DMS53 treated with DMSO at 0.1 percent for 48 hours (cell line): ENCODE measurements at regions not wholly inside any gene's neighbourhood (a gene's known extent, or its start where the extent isn't known, plus 50 kb on each side); places are given as distances from the start of the nearest gene placed in this dataset.
A peak's percentile ranks its signal among the peaks of the same experiment; 100 is the strongest.
"Not testable (repeated sequence)": the region's sequence is repeated elsewhere in the genome, so short reads cannot be mapped to it uniquely, and the experiment has no call there.

Experiments used
- DNase-seq: peaks from one replicate; lab custom pipeline; 2025; ENCODE audit not compliant: unreplicated experiment; lab: John Stamatoyannopoulos, UW

- DNase-seq, result no peak
Observed at GRCh38 chr18:43341014-43341413, 63.7 kb upstream of the SYT4 start.

- no peak for DNase-seq
Observed at GRCh38 chr18:43350176-43350575, 72.9 kb upstream of the SYT4 start.

GRCh38 chr18:43364535-43364934, 87.2 kb upstream of the SYT4 start:
- DNase-seq, result no peak

GRCh38 chr18:43367895-43368294, 90.6 kb upstream of the SYT4 start:
- DNase-seq, result no peak

DNA sequence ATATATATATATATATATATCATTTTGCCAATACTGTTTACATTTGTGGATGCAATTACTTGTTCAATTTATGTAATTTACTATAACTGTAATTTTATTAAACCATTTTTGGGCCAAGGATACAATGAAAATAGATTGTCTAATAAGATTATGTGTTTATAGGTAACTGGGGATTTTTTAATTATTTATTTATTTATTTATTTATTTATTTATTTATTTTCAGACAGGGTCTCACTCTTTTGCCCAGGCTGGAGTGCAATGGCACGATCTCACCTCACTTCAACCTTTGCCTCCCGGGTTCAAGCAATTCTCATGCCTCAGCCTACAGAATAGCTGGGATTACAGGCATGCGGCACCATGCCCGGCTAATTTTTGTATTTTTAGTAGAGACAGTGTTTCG, 92.0 kb upstream of the SYT4 start:
- not testable (repeated sequence) for DNase-seq

- no peak for DNase-seq
Observed at GRCh38 chr18:43372773-43373172, 95.5 kb upstream of the SYT4 start.

GRCh38 chr18:43380104-43380672, 102.9 kb upstream of the SYT4 start:
- DNase-seq, result no peak

DNA sequence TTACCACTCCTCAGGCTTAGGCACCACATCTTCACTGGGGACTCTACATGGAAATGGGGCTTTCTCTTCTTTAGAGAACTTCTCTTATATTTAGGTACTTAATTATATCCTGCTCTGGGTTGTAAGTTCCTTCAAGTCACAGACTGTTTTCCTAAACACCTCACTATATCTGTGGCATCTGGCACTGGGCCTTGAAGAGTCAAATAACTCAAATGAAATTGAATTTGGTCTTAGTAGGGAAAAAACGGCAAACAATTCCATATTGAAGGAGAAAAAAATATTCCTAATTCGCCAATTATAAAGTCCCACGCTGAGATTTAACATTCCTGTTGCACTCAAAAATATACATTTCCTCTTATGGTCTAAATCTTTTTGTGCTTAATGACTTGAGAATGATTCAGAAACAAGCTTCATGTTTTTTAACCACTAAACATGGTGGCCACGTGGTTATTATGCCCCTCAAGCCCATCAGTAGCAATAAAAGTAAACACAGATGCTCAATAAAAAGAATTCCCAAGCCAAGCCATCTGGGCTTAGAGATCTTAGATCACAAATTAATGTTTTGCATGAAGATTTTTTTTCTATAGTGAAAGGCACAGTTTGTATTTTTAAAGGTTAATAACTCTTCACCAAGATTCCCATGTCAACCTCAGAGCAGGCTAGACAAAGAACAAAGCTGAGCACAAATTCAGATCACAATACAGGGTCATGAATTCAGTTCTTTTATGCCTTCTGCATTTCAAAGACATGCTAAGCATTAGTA, 105.5 kb upstream of the SYT4 start:
- DNase-seq, result no peak

DNA sequence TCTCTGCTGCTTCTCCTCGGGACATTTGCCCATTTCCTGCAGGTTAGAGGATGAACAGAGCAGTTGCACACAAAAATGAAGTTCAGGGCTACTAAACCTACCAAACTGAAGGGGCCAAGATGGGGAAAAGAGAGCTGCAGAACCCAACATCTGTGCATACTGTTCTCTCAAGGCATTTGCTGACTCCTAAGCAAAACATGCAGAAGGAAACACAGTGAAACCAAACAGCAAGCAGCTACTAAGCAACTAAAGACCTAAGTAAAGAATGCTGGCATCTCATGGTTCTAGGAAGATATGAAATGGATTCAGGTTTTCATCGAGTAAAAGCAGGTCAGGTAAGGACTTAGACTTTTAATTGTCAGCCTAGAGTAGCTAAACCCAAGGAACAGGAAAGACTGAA, 111.9 kb upstream of the SYT4 start:
- DNase-seq, result no peak

- no peak for DNase-seq
Observed at GRCh38 chr18:43392168-43392567, 114.9 kb upstream of the SYT4 start.

DNA sequence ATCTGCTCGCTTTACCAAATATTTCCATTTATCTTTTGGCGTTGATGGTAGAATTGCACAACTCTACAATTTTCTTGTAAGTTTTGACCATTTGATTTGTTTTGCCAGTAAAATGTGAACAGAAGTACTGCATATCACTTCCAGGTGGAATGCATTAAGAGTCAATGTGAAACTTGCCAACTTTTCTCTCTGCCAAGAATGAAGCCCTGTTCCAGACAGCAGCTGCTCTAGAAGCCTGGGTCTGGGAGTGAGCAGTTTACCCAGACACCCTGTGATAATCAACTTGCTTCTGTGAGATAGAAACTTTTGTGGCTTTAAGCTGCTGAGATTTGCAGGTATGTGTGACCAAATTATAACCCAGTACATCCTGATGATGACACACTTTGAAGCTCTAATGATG, 115.9 kb upstream of the SYT4 start:
- DNase-seq, result no peak

GRCh38 chr18:43396266-43396665, 119.0 kb upstream of the SYT4 start:
- peak; percentile 41 for DNase-seq

GRCh38 chr18:43398601-43399000, 121.3 kb upstream of the SYT4 start:
- DNase-seq, result no peak

DNA sequence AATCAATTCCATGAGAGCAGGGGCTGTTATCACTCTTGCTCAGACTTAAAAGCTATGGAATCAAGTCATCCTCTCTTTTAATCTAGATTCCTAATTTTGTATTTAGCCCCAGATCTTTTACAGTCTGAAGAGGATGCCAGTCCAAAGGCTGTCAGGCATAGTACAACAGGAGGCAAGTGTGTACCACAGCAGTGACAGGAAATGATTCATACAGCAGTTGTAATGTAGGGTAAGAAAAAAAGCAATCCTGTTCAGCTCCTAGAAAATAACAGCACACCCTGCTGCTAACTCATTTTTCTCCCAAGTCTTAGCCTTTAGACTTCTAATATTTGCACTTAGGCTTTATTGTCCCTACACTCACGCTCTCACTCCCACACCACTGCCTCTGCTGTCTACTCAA, 127.8 kb upstream of the SYT4 start:
- peak; percentile 71 for DNase-seq

DNA sequence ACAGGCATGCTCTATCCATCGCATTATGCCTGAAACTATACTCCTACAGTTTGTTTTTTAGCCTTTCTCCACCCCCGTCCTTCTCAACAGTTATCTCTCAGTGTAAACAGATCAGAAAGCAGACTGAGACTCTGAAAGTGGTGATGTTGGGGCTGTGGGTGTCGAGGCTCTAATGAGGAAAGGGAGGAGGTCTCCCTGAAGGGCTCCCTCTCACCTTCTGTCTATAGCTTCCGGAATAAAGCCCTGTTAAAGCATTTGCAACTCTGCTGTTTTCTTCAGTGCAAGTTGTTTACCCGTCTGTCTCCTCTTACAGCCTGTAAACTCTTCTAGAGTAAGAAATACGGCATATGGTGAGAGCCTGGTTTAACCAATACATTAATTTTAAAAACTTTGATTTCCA, 136.7 kb upstream of the SYT4 start:
- no peak for DNase-seq

DNA sequence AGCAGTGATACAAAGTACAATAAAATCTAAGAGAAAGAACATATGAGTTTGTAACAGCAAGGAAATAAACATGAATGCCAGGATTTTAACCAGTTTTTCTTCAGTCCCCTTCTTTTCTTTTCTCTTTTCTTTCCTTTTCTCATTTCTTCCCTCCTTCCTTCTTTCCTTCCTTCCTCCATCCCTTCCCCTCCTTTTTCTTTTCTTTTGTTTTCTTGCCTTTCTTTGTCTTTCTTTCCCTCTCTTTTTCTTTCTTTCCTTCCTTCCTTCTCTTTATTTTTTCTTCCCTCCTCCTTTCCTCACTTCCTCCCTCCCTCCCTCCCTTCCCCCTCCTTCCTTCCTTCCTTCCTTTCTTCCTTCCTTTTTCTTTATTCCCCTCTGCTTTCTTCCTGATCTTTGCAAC, 142.8 kb upstream of the SYT4 start:
- DNase-seq, result no peak

GRCh38 chr18:43420950-43421349, 143.7 kb upstream of the SYT4 start:
- no peak for DNase-seq

- DNase-seq, result peak; percentile 63
Observed at GRCh38 chr18:43422518-43422917, 145.2 kb upstream of the SYT4 start.

DNA sequence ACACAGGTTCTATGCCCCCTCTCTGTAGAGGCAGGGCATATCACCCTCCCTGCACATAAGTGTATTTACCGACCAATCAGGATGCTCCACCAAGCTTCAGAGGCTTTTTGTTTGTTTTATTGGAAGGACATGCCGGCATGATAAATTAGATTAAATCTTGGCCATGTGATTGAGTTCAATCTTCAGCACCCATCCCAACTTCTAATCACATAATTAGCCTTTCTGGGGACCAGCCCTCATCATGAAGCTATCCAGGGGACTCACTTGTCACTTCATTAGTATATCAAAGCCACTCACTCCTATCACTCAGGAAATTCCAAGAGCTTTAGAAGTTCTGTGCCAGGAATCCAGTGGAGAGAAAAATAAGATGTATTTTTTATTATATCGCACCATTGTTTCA, 158.6 kb upstream of the SYT4 start:
- no peak for DNase-seq

- no peak for DNase-seq
Observed at GRCh38 chr18:43442131-43442530, 164.8 kb upstream of the SYT4 start.

DNA sequence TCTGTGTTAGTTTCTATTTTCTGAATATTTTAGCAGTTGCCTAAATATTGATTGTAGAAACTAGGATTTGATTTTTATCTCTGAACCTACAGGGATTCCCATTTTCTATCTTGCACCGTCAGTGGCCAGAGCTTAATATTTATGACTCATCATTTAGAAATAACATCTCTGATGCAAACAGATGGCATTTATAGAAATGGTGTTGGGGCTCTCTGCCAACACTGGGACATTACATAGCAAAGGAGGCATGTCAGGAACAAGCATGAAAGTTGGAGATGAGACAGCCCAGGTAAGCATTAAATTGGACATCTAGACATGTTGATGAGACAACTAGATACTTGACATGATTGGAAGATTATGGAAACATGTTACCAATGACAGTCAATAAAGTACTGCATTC, 165.3 kb upstream of the SYT4 start:
- no peak for DNase-seq

DNA sequence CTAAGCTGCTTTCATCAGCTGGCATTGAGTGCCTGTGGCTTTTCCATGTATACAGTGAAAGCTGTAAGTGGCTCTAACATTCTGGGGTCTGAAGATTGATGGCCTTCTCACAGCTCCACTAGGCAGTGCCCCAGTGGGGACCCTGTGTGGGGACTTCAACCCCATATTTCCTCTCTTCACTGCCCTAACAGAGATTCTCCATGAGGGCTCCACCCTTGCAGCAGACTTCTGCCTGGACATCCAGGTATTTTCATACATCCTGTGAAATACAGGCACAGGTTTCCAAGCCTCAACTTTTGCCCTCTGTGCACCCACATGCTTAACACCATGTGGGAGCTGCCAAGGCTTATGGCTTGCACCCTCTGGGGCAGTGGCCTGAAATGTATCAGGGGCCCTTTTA, 188.2 kb upstream of the SYT4 start:
- no peak for DNase-seq

GRCh38 chr18:43471873-43472272, 194.6 kb upstream of the SYT4 start:
- no peak for DNase-seq
